ENCODE measurements at regions not wholly inside any gene's neighbourhood (a gene's known extent, or its start where the extent isn't known, plus 50 kb on each side); places are given as distances from the start of the nearest gene placed in this dataset.

DNA sequence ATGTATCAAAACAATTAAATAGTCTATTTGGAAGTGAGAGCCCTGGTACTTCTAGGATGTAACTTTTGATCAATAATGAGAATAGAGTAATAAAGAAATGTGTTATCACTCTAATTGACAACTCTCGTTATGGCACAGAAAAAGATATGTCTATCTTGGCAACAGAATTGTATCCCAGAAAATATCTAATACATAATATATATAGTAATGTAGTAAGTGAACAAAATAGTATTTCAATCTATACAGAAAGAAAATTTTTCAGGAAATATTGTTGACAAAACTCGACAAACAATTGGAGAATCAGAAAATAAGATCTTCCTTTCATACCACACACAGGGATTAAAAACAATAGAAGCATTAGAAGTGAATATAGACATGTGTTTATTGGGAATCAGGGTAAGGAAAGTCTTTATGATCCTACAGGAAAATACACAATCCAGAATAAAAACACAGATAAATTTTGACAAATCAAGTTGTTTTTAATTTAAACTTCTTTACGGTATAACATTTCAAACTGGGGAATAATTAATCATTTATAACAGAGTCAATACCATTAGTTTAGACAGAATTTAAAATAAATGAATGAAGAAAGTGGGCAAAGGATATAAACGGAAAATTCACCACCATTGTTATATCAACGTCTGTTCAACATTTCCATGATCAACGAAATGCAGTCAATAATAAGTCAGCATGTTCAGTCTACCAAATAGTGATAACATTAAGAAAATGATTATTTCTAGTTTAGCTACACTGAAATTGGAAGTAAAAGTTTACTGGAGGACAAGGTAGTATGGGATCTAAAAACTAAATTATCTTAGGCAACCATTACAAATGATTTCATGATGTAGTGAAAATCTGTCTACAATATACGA, 1526.5 kb upstream of the TPTE start (continued):
- TF ChIP-seq, protein P1, sequence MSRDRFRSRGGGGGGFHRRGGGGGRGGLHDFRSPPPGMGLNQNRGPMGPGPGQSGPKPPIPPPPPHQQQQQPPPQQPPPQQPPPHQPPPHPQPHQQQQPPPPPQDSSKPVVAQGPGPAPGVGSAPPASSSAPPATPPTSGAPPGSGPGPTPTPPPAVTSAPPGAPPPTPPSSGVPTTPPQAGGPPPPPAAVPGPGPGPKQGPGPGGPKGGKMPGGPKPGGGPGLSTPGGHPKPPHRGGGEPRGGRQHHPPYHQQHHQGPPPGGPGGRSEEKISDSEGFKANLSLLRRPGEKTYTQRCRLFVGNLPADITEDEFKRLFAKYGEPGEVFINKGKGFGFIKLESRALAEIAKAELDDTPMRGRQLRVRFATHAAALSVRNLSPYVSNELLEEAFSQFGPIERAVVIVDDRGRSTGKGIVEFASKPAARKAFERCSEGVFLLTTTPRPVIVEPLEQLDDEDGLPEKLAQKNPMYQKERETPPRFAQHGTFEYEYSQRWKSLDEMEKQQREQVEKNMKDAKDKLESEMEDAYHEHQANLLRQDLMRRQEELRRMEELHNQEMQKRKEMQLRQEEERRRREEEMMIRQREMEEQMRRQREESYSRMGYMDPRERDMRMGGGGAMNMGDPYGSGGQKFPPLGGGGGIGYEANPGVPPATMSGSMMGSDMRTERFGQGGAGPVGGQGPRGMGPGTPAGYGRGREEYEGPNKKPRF (IDR thresholded peaks at IDR 0.05; ENCODE audit: low read depth, low read length), result peak; percentile 66
- no peak for TF ChIP-seq ZNF408 (CRISPR knock-in tag; IDR thresholded peaks at IDR 0.05; ENCODE audit: low read depth)
- TF ChIP-seq, protein P2, sequence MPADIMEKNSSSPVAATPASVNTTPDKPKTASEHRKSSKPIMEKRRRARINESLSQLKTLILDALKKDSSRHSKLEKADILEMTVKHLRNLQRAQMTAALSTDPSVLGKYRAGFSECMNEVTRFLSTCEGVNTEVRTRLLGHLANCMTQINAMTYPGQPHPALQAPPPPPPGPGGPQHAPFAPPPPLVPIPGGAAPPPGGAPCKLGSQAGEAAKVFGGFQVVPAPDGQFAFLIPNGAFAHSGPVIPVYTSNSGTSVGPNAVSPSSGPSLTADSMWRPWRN (IDR thresholded peaks at IDR 0.05; ENCODE audit: low read depth), result no peak
- TF ChIP-seq ZKSCAN3 (CRISPR knock-in tag; IDR thresholded peaks at IDR 0.05), result no peak
- TF ChIP-seq NCOA4 (IDR thresholded peaks at IDR 0.05; ENCODE audit: partially characterized antibody), result peak; percentile 94
- 0 out of 2 replicates have a peak, but pooled peaks have one; percentile 56 for TF ChIP-seq ZNF584 (CRISPR knock-in tag; IDR thresholded peaks at IDR 0.05; ENCODE audit: low read depth)
- TF ChIP-seq CXXC5 (CRISPR knock-in tag; IDR thresholded peaks at IDR 0.05), result peak; percentile 32; the same call in 1 of the 2 replicates
- TF ChIP-seq NFE2L1 (tag; IDR thresholded peaks at IDR 0.05; ENCODE audit: borderline replicate concordance, low read depth), result 0 out of 2 replicates have a peak, but pooled peaks have one; percentile 8
- peak; percentile 79 for TF ChIP-seq ZNF551 (CRISPR knock-in tag; IDR thresholded peaks at IDR 0.05)
- peak; percentile 66 for TF ChIP-seq EWSR1 (IDR thresholded peaks at IDR 0.05; ENCODE audit: borderline replicate concordance, low read depth, partially characterized antibody)
- TF ChIP-seq MEIS2 (IDR thresholded peaks at IDR 0.05; ENCODE audit: partially characterized antibody), result peak; percentile 48
- 0 out of 2 replicates have a peak, but pooled peaks have one; percentile 26 for TF ChIP-seq ZNF589 (CRISPR knock-in tag; IDR thresholded peaks at IDR 0.05; ENCODE audit: low read depth)
- no peak for TF ChIP-seq LARP7 (IDR thresholded peaks at IDR 0.05)
- no peak for TF ChIP-seq HSF4 (CRISPR knock-in tag; IDR thresholded peaks at IDR 0.05; ENCODE audit: borderline replicate concordance)
- TF ChIP-seq, protein P3, sequence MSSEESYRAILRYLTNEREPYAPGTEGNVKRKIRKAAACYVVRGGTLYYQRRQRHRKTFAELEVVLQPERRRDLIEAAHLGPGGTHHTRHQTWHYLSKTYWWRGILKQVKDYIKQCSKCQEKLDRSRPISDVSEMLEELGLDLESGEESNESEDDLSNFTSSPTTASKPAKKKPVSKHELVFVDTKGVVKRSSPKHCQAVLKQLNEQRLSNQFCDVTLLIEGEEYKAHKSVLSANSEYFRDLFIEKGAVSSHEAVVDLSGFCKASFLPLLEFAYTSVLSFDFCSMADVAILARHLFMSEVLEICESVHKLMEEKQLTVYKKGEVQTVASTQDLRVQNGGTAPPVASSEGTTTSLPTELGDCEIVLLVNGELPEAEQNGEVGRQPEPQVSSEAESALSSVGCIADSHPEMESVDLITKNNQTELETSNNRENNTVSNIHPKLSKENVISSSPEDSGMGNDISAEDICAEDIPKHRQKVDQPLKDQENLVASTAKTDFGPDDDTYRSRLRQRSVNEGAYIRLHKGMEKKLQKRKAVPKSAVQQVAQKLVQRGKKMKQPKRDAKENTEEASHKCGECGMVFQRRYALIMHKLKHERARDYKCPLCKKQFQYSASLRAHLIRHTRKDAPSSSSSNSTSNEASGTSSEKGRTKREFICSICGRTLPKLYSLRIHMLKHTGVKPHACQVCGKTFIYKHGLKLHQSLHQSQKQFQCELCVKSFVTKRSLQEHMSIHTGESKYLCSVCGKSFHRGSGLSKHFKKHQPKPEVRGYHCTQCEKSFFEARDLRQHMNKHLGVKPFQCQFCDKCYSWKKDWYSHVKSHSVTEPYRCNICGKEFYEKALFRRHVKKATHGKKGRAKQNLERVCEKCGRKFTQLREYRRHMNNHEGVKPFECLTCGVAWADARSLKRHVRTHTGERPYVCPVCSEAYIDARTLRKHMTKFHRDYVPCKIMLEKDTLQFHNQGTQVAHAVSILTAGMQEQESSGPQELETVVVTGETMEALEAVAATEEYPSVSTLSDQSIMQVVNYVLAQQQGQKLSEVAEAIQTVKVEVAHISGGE (CRISPR knock-in tag; IDR thresholded peaks at IDR 0.05), result peak in 1 of 3 experiments; percentile 43; a peak in 1 of 6 replicates
- TF ChIP-seq POLR2H (tag; IDR thresholded peaks at IDR 0.05; ENCODE audit: low read depth), result peak; percentile 93
- TF ChIP-seq SREBF1 (IDR thresholded peaks at IDR 0.05; ENCODE audit: borderline replicate concordance, low read depth, low read length), result no peak
- TF ChIP-seq ZBTB1 (CRISPR knock-in tag; IDR thresholded peaks at IDR 0.05; ENCODE audit: borderline replicate concordance, low read depth), result no peak
